HFF-Myc (cell line): ENCODE measurements at regions not wholly inside any gene's neighbourhood (a gene's known extent, or its start where the extent isn't known, plus 50 kb on each side); places are given as distances from the start of the nearest gene placed in this dataset.

Source experiments
- DNase-seq: peaks from one replicate; pipeline ENCODE4 v3.0.0-alpha.2; 2011; ENCODE audit warnings: low read depth; ENCODE audit errors: extremely low read depth
- H3K4me3 ChIP-seq: replicated peaks from 2 replicates; pipeline ENCODE4 v1.5.1; 2011; ENCODE audit warnings: low read depth, mild to moderate bottlenecking, control low read depth, low read length
- CTCF ChIP-seq: IDR thresholded peaks from 2 replicates; pipeline ENCODE4 v1.5.1; 2012; ENCODE audit warnings: mild to moderate bottlenecking, low read depth, low read length, control low read depth; ENCODE audit errors: missing control alignments

GRCh38 chr6:6932341-6932740, 175.4 kb upstream of the RREB1 start:
- no peak for DNase-seq
- no peak for TF ChIP-seq CTCF
- H3K4me3 ChIP-seq: no peak overlapping the region

GRCh38 chr6:6932968-6933367, 174.8 kb upstream of the RREB1 start:
- TF ChIP-seq CTCF: no peak
- DNase-seq: no peak
- no peak overlapping the region for H3K4me3 ChIP-seq

- no peak for DNase-seq
- no peak overlapping the region for H3K4me3 ChIP-seq
- TF ChIP-seq CTCF: no peak
Observed at GRCh38 chr6:6940031-6941025, 167.4 kb upstream of the RREB1 start.

- H3K4me3 ChIP-seq: no peak overlapping the region
- no peak for TF ChIP-seq CTCF
- no peak for DNase-seq
Observed at GRCh38 chr6:6941201-6941600, 166.6 kb upstream of the RREB1 start.

- H3K4me3 ChIP-seq: no peak overlapping the region
- no peak for TF ChIP-seq CTCF
- no peak for DNase-seq
Observed at GRCh38 chr6:6942091-6942490, 165.7 kb upstream of the RREB1 start.

- DNase-seq: no peak
Observed at GRCh38 chr6:6942831-6943230, 164.9 kb upstream of the RREB1 start.

More at GRCh38 chr6:6942831-6943230, 164.9 kb upstream of the RREB1 start:
- 0 out of 2 replicates have a peak overlapping the region, but pooled peaks have one; percentile 1 for H3K4me3 ChIP-seq
- TF ChIP-seq CTCF: no peak
